SHP77 treated with DMSO at 0.1 percent for 48 hours (cell line): ENCODE measurements at regions not wholly inside any gene's neighbourhood (a gene's known extent, or its start where the extent isn't known, plus 50 kb on each side); places are given as distances from the start of the nearest gene placed in this dataset.
"Not testable (repeated sequence)": the region's sequence is repeated elsewhere in the genome, so short reads cannot be mapped to it uniquely, and the experiment has no call there.

Source experiments
- DNase-seq: peaks from one replicate; lab custom pipeline; 2025; lab: John Stamatoyannopoulos, UW

DNA sequence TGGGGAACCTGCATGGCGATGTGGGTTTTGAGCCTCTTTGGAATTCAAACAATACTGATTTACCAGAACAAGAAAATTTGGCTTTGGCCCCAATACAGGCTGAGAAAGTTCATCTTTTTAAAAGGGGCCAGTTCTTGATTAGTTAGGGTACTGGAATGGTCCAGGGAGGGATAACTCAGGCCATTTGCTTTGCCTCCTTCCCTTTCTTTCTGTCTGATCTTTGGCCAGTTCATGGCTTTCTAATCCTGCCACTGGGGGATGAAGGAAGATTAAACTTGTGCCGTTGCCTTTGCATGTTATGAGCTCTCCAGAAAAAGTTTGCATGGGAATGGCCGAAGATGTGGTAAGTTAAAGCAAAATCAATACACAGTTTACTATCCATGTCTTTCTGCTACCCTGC lies 78.4 kb downstream of the ADAMTS15 start:
- DNase-seq: no peak

DNA sequence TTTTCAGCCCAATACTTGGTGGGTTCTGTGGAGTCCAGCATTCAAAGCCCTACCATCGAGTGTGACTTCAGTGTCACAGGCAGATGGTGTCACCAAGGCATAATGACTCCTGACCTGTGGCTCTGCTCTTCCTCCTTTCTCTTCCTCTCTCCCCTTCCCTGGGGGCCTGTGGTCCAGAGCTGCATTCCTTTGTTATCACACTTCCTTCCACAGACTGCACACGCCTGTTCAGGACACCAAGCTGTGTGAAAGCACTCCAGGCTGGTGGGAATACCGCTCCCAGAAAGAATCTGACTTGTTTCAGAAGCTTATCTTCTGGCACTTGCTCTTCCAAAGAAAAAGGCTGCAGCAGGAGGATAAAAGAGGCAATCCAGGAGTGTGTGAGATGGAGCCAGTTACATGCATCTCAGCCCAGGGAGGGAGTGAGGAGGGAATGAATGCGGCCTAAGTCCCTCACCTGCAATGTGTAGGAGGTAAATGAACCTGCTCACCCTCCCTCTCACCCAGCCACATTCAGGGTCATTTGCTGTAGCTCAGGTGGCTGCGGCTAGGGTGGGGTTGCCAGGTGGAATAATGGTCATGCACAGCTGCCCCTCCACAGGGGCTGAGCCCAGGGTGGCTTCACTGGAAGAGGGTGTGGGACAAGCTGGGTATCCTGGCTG lies 79.3 kb downstream of the ADAMTS15 start:
- no peak for DNase-seq

DNA sequence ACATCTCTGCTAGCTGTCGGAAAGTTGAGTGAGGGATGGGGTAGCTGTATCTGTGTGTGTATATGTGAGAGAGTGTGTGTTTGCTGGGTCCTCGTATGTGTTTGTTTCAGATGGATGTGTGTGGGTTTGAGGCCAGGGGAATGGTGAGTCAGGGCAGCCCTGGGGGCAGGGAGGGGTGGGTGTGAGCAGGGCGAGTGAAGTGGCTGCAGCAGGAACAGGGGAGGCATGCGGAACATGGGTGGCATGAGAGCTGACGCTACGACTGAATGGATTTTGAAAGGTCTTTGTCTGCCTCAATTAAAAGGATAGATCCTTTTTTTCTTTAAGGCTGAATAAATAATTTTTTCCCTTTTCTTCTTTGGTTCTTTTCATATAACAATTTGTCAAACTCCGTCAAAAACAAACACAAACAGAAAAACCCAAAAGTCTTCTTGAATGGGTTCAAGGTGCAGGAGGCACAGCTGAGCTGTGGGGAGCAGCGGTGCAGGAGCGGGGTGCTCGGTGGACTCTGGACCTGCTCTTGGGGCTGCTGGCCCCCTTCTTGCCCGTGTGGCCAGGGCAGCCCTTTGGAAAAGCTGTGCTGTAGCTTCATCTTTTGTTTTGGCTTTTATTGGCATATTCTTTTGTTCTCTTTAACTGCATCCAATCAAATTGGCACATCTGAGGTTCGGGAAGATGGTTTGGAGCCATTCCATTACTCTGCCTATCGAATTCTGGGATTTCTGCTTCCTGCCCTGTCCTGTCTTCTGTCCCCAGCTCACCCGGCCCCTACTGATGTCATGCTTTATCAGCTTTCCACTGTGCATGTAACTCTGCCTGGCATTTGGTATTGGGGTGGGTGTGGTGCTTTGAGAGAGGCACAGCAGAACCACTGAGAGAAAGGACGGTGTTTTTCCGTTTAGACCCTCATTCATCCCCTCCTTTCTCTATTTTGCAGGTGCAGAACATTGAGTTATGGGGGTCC lies 80.1 kb downstream of the ADAMTS15 start:
- DNase-seq: no peak

DNA sequence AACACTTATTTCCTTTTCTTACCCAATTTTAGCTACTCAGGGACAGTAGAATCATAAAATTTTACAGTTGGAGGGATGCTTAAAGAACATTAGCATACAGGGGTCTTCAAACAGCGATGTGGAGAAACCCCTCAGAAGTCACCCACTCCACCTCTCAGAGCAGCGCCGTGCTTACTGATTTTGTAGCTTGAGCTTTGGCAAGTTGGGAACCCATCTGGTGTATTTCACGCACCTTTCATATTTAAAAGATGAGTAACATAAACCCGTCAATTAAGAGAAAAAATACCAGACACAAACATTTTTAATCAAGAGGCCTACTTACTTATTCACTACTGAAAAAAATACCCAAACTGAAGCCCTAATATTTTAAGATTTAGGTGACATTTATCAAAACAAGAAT lies 80.9 kb downstream of the ADAMTS15 start:
- DNase-seq: no peak

DNA sequence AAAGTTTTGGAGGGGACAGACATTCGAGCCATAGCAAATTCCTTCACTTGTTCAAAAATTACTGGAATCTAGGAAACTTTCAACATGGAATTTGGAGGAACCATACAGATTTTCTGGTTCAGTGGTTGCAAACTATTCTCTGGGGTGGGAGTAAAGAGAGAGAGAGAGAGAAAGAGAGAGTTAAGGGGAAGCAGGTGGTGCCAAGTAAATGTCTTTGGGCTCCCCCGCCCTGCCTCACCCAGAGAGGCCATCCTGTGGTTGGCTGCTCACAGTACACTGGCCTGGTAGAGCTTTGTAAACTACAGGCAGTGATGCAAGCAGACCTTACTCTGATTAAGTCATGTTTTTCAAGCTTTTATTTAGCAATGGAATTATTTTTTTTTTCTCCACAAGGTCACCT lies 82.6 kb downstream of the ADAMTS15 start:
- no peak for DNase-seq

DNA sequence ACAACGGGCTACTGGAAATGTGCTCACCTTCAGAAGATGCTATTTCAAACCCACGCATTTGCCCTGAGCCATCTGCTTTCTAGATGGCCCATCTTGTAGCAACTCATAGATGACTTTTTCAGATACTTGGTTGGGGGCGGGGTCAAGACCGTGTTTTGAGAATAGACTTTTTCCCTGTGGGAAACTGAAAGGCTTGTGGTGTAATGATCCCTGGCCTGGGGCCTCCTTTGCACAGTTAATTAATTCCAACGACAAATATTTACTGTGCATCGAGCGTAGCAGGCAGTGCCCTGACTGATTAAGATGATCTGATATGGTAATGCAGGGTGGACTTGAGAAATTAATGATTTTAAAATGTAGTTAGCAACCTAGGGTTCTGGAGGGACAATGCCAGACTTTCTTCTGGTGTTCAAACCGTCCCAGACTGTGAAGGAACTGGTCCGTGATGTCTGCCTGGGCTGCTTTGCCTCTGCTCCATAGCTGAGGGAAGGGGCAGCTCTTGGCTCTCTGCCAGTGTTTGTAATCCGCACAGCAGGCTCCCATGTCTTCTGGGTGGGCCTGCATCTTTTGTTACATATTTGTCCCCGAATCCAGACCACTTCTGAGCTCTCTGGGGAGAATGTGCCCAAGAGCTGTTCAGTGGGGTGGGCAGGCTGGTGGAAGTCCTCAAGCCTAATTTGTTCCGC lies 84.8 kb downstream of the ADAMTS15 start:
- DNase-seq: no peak

DNA sequence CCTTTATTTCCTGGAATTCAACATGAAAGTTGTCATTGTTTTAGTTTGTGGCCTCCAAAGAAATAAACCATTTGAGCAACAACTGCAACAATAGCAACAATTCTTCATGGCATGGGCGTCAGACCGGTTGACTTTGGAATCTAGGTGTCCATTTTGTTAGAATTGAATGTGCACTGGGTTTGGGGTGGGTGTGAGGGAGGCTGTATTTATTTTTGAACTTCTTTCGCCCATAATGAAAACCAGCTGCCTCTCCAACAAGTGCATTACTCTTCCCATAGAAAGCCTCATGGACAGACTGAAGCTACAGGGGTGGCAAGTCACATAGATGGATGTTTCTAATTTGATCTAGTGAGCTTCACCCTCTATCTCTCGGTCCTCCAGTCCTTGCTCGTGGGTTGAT lies 85.4 kb downstream of the ADAMTS15 start:
- no peak for DNase-seq

DNA sequence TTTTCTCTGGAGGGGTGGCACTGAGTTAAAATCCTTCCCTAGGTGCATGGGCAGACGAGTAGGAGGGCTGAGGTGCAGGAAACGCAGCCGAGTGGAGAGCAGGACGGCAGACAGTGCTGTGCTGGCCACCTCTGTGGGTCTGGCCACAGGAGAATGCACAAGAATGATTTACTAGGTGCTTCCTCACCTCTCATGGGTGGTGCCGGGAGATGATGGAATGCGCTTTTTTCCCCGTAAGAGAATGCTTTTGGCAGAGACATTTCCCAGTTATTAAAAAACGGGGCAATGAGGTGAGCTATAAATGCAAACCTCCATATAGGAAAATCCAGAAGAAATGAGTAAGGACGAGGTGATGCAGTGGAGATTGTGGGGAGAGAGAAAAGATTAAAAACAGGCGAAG lies 86.1 kb downstream of the ADAMTS15 start:
- no peak for DNase-seq

DNA sequence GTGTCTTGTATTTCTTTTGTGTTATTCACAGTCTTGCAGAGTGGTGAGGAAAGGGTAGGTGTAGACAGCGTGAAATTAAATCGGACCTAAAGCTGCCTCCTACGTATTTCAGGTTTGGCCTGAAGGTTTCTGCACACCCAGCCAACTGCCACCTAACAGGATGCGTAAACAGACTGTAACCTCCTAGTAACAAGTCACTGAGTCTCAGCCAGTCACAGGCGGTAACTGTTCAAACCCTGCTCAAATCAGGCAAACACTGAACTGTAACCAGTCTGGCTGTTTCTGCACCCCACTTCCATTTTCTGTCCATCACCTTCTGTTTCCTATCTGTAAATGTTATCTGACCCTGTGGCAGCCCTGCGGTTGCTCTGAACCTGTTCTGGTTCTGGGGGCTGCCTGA lies 87.1 kb downstream of the ADAMTS15 start:
- no peak for DNase-seq

DNA sequence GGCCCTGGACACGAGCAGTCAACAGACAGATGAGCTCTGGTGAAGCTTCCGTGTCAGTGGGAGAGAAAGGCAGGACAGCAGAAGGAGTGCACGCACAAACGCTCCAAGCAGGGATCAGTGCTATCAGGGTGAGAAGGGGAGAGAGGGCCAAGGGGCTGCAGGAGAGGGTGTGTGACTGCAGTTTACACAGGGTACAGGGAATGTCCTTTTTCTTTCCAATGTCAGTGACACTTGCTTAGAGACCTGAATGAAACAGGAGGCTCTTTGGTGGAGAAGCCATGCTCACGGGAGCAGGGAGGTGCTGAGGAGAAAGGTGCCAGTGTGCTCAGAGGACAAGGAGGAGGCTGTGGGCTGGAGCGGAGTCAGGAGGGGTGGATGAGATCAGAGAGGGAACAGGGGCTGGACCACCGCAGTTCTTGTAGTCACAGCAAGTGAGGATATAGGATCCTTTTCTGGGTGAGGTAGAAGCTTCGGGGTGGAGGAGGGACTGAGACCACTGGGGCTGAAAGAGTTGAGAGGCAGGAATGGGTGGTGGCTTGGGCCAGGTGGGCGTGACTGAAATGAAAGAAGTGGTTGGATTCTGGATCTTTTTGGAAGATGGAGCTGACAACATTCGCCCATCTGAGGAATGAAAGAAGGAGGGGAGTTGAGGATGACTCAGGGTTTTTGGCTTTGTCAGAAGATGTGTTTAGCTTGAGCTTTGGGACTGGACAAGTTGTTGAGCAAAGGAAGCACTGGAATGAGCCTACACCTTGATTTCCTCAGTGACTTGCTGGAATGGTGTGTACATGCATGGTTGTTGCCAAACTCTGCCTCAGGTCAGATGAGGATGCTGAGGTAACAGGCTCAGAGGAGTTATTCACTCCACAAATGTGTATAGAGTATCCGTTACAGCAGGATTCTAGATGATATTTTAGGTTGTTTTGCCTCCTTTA lies 87.9 kb downstream of the ADAMTS15 start:
- no peak for DNase-seq

DNA sequence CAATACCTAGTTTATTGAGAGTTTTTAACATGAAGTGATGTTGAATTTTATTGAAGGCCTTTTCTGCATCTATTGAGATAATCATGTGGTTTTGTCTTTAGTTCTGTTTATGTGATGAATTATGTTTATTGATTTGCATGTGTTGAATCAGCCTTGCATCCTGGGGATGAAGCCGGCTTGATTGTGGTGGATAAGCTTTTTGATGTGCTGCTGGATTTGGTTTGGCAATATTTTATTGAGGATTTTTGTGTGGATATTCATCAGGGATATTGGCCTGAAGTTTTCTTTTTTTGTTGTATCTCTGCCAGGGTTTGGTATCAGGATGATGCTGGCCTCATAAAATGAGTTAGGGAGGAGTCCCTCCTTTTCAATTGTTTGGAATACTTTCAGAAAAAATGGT lies 91.2 kb downstream of the ADAMTS15 start:
- not testable (repeated sequence) for DNase-seq

DNA sequence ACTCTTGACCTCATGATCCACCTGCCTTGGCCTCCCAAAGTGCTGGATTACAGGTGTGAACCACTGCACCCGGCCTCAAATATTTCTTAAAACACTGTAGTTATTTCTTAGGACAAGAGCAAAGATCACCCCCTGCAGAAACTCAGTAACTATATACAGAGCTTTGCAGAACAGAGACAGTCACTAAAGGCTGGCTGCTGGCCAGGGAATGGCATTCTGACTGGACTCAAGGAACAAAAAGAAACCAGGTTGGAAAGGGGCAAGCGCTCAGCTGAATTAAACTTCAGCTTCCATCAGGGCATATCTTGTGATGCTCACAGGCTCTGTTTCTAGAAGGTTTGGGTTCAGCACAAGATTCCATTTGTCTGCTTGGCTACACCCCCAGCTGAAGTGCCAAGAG lies 95.8 kb downstream of the ADAMTS15 start:
- no peak for DNase-seq

DNA sequence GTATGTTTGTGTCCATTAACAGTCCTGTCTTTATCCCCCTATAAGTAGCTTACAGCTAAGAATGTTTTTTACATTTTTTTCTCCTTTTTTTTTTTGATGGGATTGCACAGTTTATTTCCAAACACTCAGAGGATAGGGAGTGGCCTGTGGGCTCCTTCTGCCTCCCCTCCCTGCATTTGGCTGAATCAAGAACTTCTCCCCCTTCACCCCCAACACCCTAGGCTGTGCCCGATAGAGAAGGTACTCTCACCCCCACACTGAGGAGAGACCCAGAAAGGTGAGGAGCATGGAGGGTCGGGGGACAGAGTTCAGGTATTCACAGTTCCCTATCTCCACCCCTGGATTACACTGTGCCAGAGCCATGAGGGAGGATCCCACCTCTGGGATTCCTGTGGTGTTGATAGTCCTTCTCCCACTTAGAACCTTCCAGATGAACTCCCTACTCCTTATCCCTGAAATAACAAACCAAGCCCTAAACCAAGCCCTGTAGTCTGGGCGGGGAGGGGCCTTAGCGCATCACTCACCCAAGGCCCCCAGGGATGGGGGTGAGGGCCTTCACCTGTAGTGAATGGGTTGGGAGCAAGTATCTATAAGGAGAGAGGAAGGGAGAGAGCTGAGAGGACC lies 97.1 kb downstream of the ADAMTS15 start:
- DNase-seq: no peak

DNA sequence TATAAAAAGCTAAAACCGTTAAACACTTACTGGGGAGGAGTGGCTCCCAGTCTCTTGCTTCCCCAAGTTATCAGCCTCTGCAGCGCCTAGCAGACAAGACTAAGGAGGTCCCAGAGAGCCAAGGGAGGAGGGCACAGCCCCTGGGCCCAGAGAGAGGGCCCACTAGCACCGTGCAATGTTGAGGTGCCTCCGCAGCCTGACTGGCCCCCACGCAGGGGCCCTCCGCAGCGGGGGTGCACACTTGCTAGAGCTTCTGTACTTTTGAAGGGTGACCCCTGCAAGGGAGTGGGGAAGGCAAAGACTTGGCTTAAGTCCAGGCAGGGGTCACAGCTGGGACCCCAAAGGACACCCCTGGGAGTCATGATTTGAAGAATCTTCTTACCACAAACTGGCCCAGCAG lies 98.0 kb downstream of the ADAMTS15 start:
- no peak for DNase-seq

DNA sequence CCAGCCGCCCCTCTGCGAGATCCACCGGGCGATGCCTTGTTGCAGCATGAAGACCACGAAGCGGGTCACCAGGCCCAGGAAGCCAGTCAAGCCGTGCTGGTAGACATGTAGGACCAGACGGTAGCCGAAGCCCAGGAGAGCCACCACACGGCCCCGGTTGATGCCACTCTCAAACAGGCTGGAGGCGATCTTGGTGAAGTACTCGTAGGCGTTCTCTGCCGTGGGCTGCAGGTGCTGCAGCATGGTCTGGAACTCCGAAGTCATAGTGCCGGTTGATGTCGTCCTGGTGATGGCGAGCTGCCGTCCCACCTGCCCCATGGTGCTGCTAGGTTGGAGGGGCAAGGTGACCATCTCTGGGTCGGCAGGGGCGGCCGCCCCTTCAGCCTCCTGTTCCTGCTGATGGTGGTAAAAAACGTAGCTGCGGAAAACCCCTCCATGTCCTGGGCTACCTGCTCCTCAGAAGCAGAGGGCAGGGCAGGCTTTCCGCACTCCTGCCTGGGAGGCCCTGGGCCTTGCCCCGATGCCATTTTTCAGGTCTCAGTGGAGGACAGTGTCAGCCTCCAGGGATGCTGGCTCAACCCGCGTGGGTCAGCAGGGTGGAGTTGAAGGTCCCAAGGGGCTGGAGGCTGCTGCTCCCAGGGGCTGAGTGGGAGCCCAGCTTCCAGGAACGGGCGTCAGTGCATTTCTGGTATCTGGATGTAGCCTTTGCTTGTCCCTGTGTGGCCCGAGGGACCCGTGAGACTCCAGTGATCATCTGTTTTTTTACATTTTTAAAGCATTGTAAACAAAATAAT lies 98.7 kb downstream of the ADAMTS15 start:
- DNase-seq: no peak

DNA sequence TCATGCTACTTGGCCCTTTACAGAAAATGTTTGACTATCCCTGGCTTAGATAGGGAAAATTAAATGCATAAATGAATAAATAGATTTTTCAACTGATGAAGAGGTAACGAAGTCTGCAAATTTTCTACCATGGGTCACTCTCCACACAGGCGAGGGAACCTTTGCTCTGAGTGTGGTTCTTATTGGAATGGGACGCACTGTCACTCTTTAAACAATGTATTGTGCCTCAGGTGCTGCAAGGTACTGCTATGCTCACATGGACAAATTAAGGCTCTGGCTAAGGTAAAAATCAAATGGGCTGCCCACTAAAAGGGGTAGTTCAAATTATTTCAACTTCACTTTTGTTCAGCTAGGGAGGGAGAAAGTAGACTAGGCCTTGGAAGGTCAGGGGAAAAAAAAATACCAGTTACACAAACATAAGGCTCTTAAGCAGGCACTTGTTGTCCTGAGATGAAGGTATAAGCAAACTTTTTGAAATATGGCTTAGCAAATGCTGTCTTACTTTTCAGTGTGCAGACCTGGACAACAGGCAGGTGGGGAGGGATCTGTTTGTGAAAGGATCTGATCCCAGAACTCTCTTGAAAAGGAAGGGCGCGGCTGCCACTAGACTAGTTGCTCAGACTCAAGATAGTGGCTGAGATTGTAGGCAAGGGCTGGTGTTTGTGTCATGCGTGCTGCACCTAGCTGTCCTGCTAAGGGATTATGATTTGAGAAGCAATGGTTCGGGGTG lies 99.5 kb downstream of the ADAMTS15 start:
- no peak for DNase-seq

DNA sequence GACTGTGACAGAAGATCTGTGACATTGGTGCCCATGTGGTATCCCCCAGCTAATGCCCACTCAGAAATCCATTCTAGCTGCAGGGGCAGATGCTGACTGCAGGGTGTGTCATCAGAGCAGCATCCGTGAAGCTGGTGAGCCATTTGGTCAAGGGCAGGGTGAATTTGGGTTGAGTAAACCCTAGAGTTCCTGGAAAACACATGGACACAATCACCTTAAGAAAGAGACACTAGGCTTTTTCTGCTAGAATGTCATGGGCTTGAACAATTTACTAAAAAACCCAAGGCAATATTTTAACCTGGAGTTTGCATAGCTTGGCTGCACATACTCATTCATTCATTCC lies 100.0 kb downstream of the ADAMTS15 start:
- DNase-seq: no peak

DNA sequence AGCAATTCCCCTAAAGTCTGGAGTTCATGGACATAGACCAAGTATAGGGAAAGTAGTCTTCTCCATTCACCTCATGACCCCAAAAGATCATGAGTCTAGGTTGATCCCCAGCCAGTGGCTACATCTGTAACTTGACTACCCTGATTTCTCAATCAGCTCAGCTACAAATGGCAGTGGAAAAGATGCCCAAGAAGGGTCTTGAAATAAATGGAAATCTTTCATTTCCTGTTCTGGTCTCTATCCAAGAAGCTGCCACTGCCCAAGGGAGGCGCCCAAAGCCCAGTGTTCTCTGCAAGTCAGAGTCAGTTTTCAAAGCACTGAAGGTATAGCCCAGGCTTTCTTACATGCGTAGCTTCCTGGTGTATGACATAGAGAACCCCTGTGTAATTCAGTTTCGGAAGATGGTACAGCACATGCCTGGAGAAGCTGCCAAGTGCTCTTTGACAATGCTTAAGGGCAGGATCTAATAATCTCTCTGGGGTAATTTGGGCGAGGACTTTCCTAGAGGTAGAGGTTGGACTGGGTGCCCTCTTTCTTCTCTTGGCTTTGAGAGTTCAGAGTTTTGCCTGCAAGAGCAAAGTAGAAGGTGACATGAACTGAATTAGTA lies 101.1 kb downstream of the ADAMTS15 start:
- DNase-seq: no peak

DNA sequence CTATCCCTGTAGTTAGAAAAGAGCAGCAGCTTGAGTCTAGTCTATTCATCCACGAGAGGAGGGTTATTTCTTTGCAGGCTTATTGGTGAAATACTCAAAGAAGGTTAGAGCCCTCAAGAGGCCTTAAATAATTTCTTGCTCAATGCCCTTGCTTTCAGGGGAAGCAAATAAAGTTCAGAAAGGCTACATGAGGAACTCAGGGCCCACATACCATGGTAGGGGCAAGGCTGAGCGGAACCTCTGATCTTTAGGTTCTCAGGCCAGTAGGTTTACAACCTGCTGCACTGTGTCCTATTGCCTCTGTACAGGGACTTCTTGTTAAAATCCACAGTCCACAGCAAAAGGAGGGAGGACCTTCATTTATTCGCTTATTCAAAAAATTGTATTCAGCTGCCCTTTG lies 101.7 kb downstream of the ADAMTS15 start:
- no peak for DNase-seq
